Gastrocnemius medialis (tissue), 4 donors: ENCODE measurements at regions not wholly inside any gene's neighbourhood (a gene's known extent, or its start where the extent isn't known, plus 50 kb on each side); places are given as distances from the start of the nearest gene placed in this dataset.
"Not testable (repeated sequence)": the region's sequence is repeated elsewhere in the genome, so short reads cannot be mapped to it uniquely, and the experiment has no call there.

Experiments used
- ATAC-seq, 2 donors: fragments of 150-250 bp; one replicate each; pipeline ENCODE4 v1.9.1; 2016
- DNase-seq, 2 donors: peaks; one replicate each; pipeline ENCODE4 v3.0.0-alpha.2; 2019
- H3K27ac ChIP-seq, 4 donors: fragments of 200-600 bp; sonication (generic); 1 replicate in 1 of 4; 2 replicates in 3 of 4; pipeline ENCODE4 v1.5.1; 2016 to 2018; ENCODE audit warnings: mild to moderate bottlenecking in 2 of 4, moderate library complexity in 1 of 4
- H3K27me3 ChIP-seq, 3 donors: fragments of 200-600 bp; sonication (generic) in 2 of 3; 1 replicate in 1 of 3; 2 replicates in 2 of 3; pipeline versions ENCODE4 v1.5.1 to v1.6.0; 2016 to 2019; ENCODE audit warnings: mild to moderate bottlenecking in 1 of 3, moderate library complexity in 1 of 3
- H3K36me3 ChIP-seq, 2 donors: fragments of 200-600 bp; sonication (generic) in 1 of 2; one replicate each; pipeline ENCODE4 v1.5.1; 2017 to 2018
- H3K4me1 ChIP-seq, 2 donors: fragments of 200-600 bp; sonication (generic) in 1 of 2; one replicate each; pipeline ENCODE4 v1.5.1; 2016 to 2017; ENCODE audit warnings: mild to moderate bottlenecking in 2 of 2
- H3K4me3 ChIP-seq, 4 donors: fragments of 200-600 bp; sonication (generic) in 3 of 4; 1 replicate in 1 of 4; 2 replicates in 3 of 4; pipeline ENCODE4 v1.5.1; 2016 to 2019; ENCODE audit warnings: mild to moderate bottlenecking in 2 of 4
- H3K9me3 ChIP-seq, 3 donors: fragments of 200-600 bp; sonication (generic) in 2 of 3; 1 replicate in 1 of 3; 2 replicates in 2 of 3; pipeline ENCODE4 v1.5.1; 2016 to 2019
- CTCF ChIP-seq, 5 experiments: fragments of 450-650 bp in 3 of 5; fragments of 200-600 bp in 2 of 5; sonication (generic) in 2 of 5; IDR thresholded peaks in 4 of 5; conservative IDR thresholded peaks in 1 of 5; 1 replicate in 4 of 5; 2 replicates in 1 of 5; pipeline ENCODE4 v1.5.1; 2016 to 2019; ENCODE audit warnings: antibody characterized with exemption in 5 of 5, mild to moderate bottlenecking in 3 of 5, moderate library complexity in 3 of 5
- POLR2A ChIP-seq, 2 donors: fragments of 450-650 bp; IDR thresholded peaks; one replicate each; pipeline ENCODE4 v1.6.1; 2017; ENCODE audit warnings: antibody characterized with exemption in 2 of 2, mild to moderate bottlenecking in 2 of 2, moderate library complexity in 2 of 2
- in situ Hi-C, 4 donors: fragments of 200-750 bp; cut with MboI; loops; one replicate each; pipeline versions ENCODE4 v1.15.0 to v1.8.0; 2017; ENCODE audit warnings: low sequenced_read_pairs in 4 of 4
- intact Hi-C: fragments of 100-400 bp; cut with DNase I; formaldehyde crosslinking; loops from one replicate; pipeline ENCODE4 v1.15.1; 2023; ENCODE audit warnings: low total_unique reads

- DNase-seq = no peak
- TF ChIP-seq CTCF (IDR thresholded peaks at IDR 0.05 in 4 of 5, conservative IDR thresholded peaks at IDR 0.05 in 1 of 5) (no peak), POLR2A (IDR thresholded peaks at IDR 0.05) (no peak)
- Histone ChIP-seq H3K27ac (no peak overlapping the region), H3K36me3 (no peaks in the 10 kb centered on the region), H3K4me1 (no peaks in the 10 kb centered on the region), H3K4me3 (no peak overlapping the region), H3K9me3 (no peaks in the 10 kb centered on the region), H3K27me3 (no peaks in the 10 kb centered on the region)
- in situ Hi-C loops (no loop called here), intact Hi-C loops (no loop called here)
- ATAC-seq = no peak
Measured at GRCh38 chr1:4178501-4179113, 278.5 kb upstream of the C1orf174 start.

- Histone ChIP-seq H3K4me1 (no peaks in the 10 kb centered on the region), H3K27me3 (no peaks in the 10 kb centered on the region), H3K36me3 (no peaks in the 10 kb centered on the region), H3K4me3 (no peak overlapping the region), H3K9me3 (no peaks in the 10 kb centered on the region), H3K27ac (no peak overlapping the region)
- TF ChIP-seq POLR2A (IDR thresholded peaks at IDR 0.05) (no peak), CTCF (IDR thresholded peaks at IDR 0.05 in 4 of 5, conservative IDR thresholded peaks at IDR 0.05 in 1 of 5) (no peak)
- intact Hi-C loops = no loop called here
- no peak for DNase-seq
- in situ Hi-C loops = no loop called here
- no peak for ATAC-seq
Measured at GRCh38 chr1:4179914-4180735, 280.1 kb upstream of the C1orf174 start.

- DNase-seq, in situ Hi-C loops: not testable (repeated sequence)
Measured at GRCh38 chr1:4186486-4186885, 286.4 kb upstream of the C1orf174 start.

GRCh38 chr1:4203501-4203900 is 303.4 kb upstream of the C1orf174 start:
- H3K9me3 ChIP-seq = no peaks in the 10 kb centered on the region
- no peak for DNase-seq

More at GRCh38 chr1:4186486-4186885, 286.4 kb upstream of the C1orf174 start:
- H3K4me3 ChIP-seq, H3K9me3 ChIP-seq, H3K27me3 ChIP-seq, H3K4me1 ChIP-seq, H3K27ac ChIP-seq, ATAC-seq, H3K36me3 ChIP-seq, intact Hi-C loops: not testable (repeated sequence)

More at GRCh38 chr1:4203501-4203900, 303.4 kb upstream of the C1orf174 start:
- intact Hi-C loops (no loop called here), in situ Hi-C loops (no loop called here)
- Histone ChIP-seq H3K36me3 (no peaks in the 10 kb centered on the region), H3K27ac (no peak overlapping the region), H3K27me3 (no peaks in the 10 kb centered on the region), H3K4me3 (no peak overlapping the region), H3K4me1 (no peaks in the 10 kb centered on the region)
- TF ChIP-seq CTCF (IDR thresholded peaks at IDR 0.05 in 4 of 5, conservative IDR thresholded peaks at IDR 0.05 in 1 of 5) (no peak), POLR2A (IDR thresholded peaks at IDR 0.05) (no peak)
- no peak for ATAC-seq
